ENCODE measurements at regions not wholly inside any gene's neighbourhood (a gene's known extent, or its start where the extent isn't known, plus 50 kb on each side); places are given as distances from the start of the nearest gene placed in this dataset.

GRCh38 chr3:145815707-145816413, 345.1 kb downstream of the PLOD2 start:
- no peak for DNase-seq (ENCODE audit: extremely low read depth, low read depth)
- H3K4me3 ChIP-seq (replicated peaks; ENCODE audit: low read depth, low read length), result no peak overlapping the region
- TF ChIP-seq CTCF (IDR thresholded peaks at IDR 0.05; ENCODE audit: low read depth, low read length, missing control alignments), result no peak

GRCh38 chr3:145817870-145818483, 343.0 kb downstream of the PLOD2 start:
- H3K4me3 ChIP-seq (replicated peaks; ENCODE audit: low read depth, low read length), result no peak overlapping the region
- no peak for DNase-seq (ENCODE audit: extremely low read depth, low read depth)
- TF ChIP-seq CTCF (IDR thresholded peaks at IDR 0.05; ENCODE audit: low read depth, low read length, missing control alignments), result no peak

- no peak overlapping the region for H3K4me3 ChIP-seq (replicated peaks; ENCODE audit: low read depth, low read length)
- DNase-seq (ENCODE audit: extremely low read depth, low read depth), result no peak
- no peak for TF ChIP-seq CTCF (IDR thresholded peaks at IDR 0.05; ENCODE audit: low read depth, low read length, missing control alignments)
Observed at GRCh38 chr3:145820170-145820569, 340.8 kb downstream of the PLOD2 start.

- TF ChIP-seq CTCF (IDR thresholded peaks at IDR 0.05; ENCODE audit: low read depth, low read length, missing control alignments), result no peak
- H3K4me3 ChIP-seq (replicated peaks; ENCODE audit: low read depth, low read length), result no peak overlapping the region
- no peak for DNase-seq (ENCODE audit: extremely low read depth, low read depth)
Observed at GRCh38 chr3:145842294-145842902, 318.6 kb downstream of the PLOD2 start.

GRCh38 chr3:145843561-145843960, 317.4 kb downstream of the PLOD2 start:
- no peak for TF ChIP-seq CTCF (IDR thresholded peaks at IDR 0.05; ENCODE audit: low read depth, low read length, missing control alignments)
- DNase-seq (ENCODE audit: extremely low read depth, low read depth), result no peak
- no peak overlapping the region for H3K4me3 ChIP-seq (replicated peaks; ENCODE audit: low read depth, low read length)

- H3K4me3 ChIP-seq (replicated peaks; ENCODE audit: low read depth, low read length), result no peak overlapping the region
- TF ChIP-seq CTCF (IDR thresholded peaks at IDR 0.05; ENCODE audit: low read depth, low read length, missing control alignments), result no peak
- no peak for DNase-seq (ENCODE audit: extremely low read depth, low read depth)
Observed at GRCh38 chr3:145849115-145849514, 311.9 kb downstream of the PLOD2 start.
